Gastroesophageal sphincter (tissue), 4 donors: ENCODE measurements at regions not wholly inside any gene's neighbourhood (a gene's known extent, or its start where the extent isn't known, plus 50 kb on each side); places are given as distances from the start of the nearest gene placed in this dataset.

ENCODE experiments used
- ATAC-seq: fragments of 150-250 bp; one replicate; pipeline ENCODE4 v1.9.1; 2016; ENCODE audit warnings: mild to moderate bottlenecking, moderate library complexity
- H3K27ac ChIP-seq, 4 donors: fragments of 200-600 bp; sonication (generic) in 3 of 4; 1 replicate in 3 of 4; 2 replicates in 1 of 4; pipeline ENCODE4 v1.5.1; 2016 to 2019
- H3K27me3 ChIP-seq: fragments of 200-600 bp; sonication (generic); one replicate; pipeline ENCODE4 v1.5.1; 2019
- H3K36me3 ChIP-seq, 2 donors: fragments of 200-600 bp; sonication (generic); one replicate each; pipeline ENCODE4 v1.5.1; 2019; ENCODE audit warnings: control low read depth in 1 of 2
- H3K4me1 ChIP-seq, 3 donors: fragments of 200-600 bp; sonication (generic); 1 replicate in 2 of 3; 2 replicates in 1 of 3; pipeline ENCODE4 v1.5.1; 2016 to 2019; ENCODE audit warnings: control low read depth in 2 of 3
- H3K4me3 ChIP-seq, 2 donors: fragments of 200-600 bp; sonication (generic); one replicate each; pipeline ENCODE4 v1.5.1; 2019; ENCODE audit warnings: mild to moderate bottlenecking in 1 of 2, moderate library complexity in 1 of 2
- H3K9me3 ChIP-seq, 3 donors: fragments of 200-600 bp; sonication (generic); one replicate each; pipeline ENCODE4 v1.5.1; 2017 to 2019; ENCODE audit warnings: control low read depth in 2 of 3
- CTCF ChIP-seq, 4 experiments: fragments of 200-600 bp in 2 of 4; fragments of 450-650 bp in 2 of 4; sonication (generic) in 1 of 4; IDR thresholded peaks; one replicate each; pipeline ENCODE4 v1.5.1; 2017 to 2019; ENCODE audit warnings: antibody characterized with exemption in 4 of 4, mild to moderate bottlenecking in 2 of 4, moderate library complexity in 2 of 4
- EP300 ChIP-seq: sonication (generic); formaldehyde crosslinking; IDR thresholded peaks from one replicate; pipeline ENCODE4 v1.6.1; 2017; ENCODE audit warnings: antibody characterized with exemption, mild to moderate bottlenecking
- POLR2A ChIP-seq, 2 donors: fragments of 450-650 bp; IDR thresholded peaks; one replicate each; pipeline ENCODE4 v1.6.1; 2017; ENCODE audit warnings: antibody characterized with exemption in 2 of 2, mild to moderate bottlenecking in 2 of 2, moderate library complexity in 1 of 2
- POLR2AphosphoS5 ChIP-seq: sonication (generic); formaldehyde crosslinking; IDR thresholded peaks from one replicate; pipeline ENCODE4 v1.6.1; 2017; ENCODE audit warnings: antibody characterized with exemption
- WGBS, 2 donors: methylation state at CpG; one replicate each; pipeline ENCODE4 v1.1.5; 2018; ENCODE audit warnings: low coverage in 1 of 2; 5-methylcytosine and 5-hydroxymethylcytosine counted together

GRCh38 chr18:22560275-22560610 lies 142.5 kb upstream of the CTAGE1 start:
- WGBS, 2 donors: 31 to 60% methylated on average over 1 to 6 of the region's 8 CpGs
- no peak for ATAC-seq
- Histone ChIP-seq H3K27ac (peak overlapping the region; percentile 65 to 91 (median 86)), H3K9me3 (no peaks in the 10 kb centered on the region), H3K4me3 (peak overlapping the region; percentile 55 to 65), H3K4me1 (peaks cover 2 to 41% (median 3%) of the 10 kb centered on the region in 3 donors), H3K27me3 (no peaks in the 10 kb centered on the region), H3K36me3 (no peaks in the 10 kb centered on the region)
- TF ChIP-seq POLR2AphosphoS5 (no peak), CTCF (IDR thresholded peaks at IDR 0.05) (no peak), POLR2A (IDR thresholded peaks at IDR 0.05) (no peak), EP300 (no peak)

GRCh38 chr18:22560797-22561196 lies 143.1 kb upstream of the CTAGE1 start:
- H3K4me1 ChIP-seq: peaks cover 2 to 41% (median 3%) of the 10 kb centered on the region in 3 donors
- H3K27me3 ChIP-seq: no peaks in the 10 kb centered on the region
- H3K36me3 ChIP-seq: no peaks in the 10 kb centered on the region
- no peak for ATAC-seq
- TF ChIP-seq POLR2A (IDR thresholded peaks at IDR 0.05) (no peak), CTCF (IDR thresholded peaks at IDR 0.05) (no peak), POLR2AphosphoS5 (no peak), EP300 (no peak)
- no peak overlapping the region for H3K4me3 ChIP-seq
- peak overlapping the region in 1 of 4 donors; percentile 65 for H3K27ac ChIP-seq
- WGBS, 2 donors: 91 to 100% methylated on average over 1 of the region's 1 CpG
- H3K9me3 ChIP-seq: no peaks in the 10 kb centered on the region

- Histone ChIP-seq H3K27ac (no peak overlapping the region), H3K4me3 (no peak overlapping the region)
These were observed 145.5 kb upstream of the CTAGE1 start for GRCh38 chr18:22563164-22563583.

GRCh38 chr18:22564036-22564435 lies 146.3 kb upstream of the CTAGE1 start:
- no peak overlapping the region for H3K4me3 ChIP-seq
- no peak for ATAC-seq
- H3K36me3 ChIP-seq: no peaks in the 10 kb centered on the region
- no peaks in the 10 kb centered on the region for H3K27me3 ChIP-seq
- H3K9me3 ChIP-seq: no peaks in the 10 kb centered on the region
- H3K4me1 ChIP-seq: peaks cover 2 to 22% (median 3%) of the 10 kb centered on the region in 3 donors
- 58 to 64% methylated on average over 2 of the region's 2 CpGs for WGBS, 2 donors
- H3K27ac ChIP-seq: no peak overlapping the region
- TF ChIP-seq EP300 (no peak), POLR2A (IDR thresholded peaks at IDR 0.05) (no peak), POLR2AphosphoS5 (no peak), CTCF (IDR thresholded peaks at IDR 0.05) (no peak)

More at GRCh38 chr18:22563164-22563583, 145.5 kb upstream of the CTAGE1 start:
- peak; percentile 69 for ATAC-seq
- H3K9me3 ChIP-seq: no peaks in the 10 kb centered on the region
- no peaks in the 10 kb centered on the region for H3K36me3 ChIP-seq
- H3K27me3 ChIP-seq: no peaks in the 10 kb centered on the region
- peaks cover 2 to 27% (median 3%) of the 10 kb centered on the region in 3 donors for H3K4me1 ChIP-seq
- TF ChIP-seq POLR2A (IDR thresholded peaks at IDR 0.05): no peak
- TF ChIP-seq EP300: no peak
- peak; percentile 63 to 81 (median 78) for TF ChIP-seq CTCF (IDR thresholded peaks at IDR 0.05)
- peak; percentile 42 for TF ChIP-seq POLR2AphosphoS5
- 1 to 2% methylated on average over 5 to 6 of the region's 6 CpGs for WGBS, 2 donors

- no peak for TF ChIP-seq POLR2AphosphoS5
- no peak for TF ChIP-seq CTCF (IDR thresholded peaks at IDR 0.05)
- no peak for TF ChIP-seq POLR2A (IDR thresholded peaks at IDR 0.05)
- no peak for TF ChIP-seq EP300
- 52 to 59% methylated on average over 2 to 3 of the region's 3 CpGs for WGBS, 2 donors
- no peak for ATAC-seq
These were observed 149.1 kb upstream of the CTAGE1 start for GRCh38 chr18:22566703-22567420.

More at GRCh38 chr18:22566703-22567420, 149.1 kb upstream of the CTAGE1 start:
- H3K4me3 ChIP-seq: no peak overlapping the region
- no peak overlapping the region for H3K27ac ChIP-seq
- H3K9me3 ChIP-seq: no peaks in the 10 kb centered on the region
- H3K36me3 ChIP-seq: no peaks in the 10 kb centered on the region
- no peaks in the 10 kb centered on the region for H3K27me3 ChIP-seq
- H3K4me1 ChIP-seq: peaks cover 0 to 4% (median 2%) of the 10 kb centered on the region in 3 donors
